Endothelial cell of umbilical vein (primary cell): ENCODE measurements at regions not wholly inside any gene's neighbourhood (a gene's known extent, or its start where the extent isn't known, plus 50 kb on each side); places are given as distances from the start of the nearest gene placed in this dataset.

Experiments used
- BruUV-seq: library from RNA; stranded (reverse); fragments of 400-500 nt; replicated peaks from 2 replicates; lab custom pipeline; 2021; lab: Mats Ljungman, UMichigan
- CTCF ChIA-PET: fragments of 300-600, 350-600 bp; sonication (Branson Sonifier 250); formaldehyde crosslinking; loops from one replicate; lab custom pipeline; 2021; ENCODE audit warnings: antibody characterized with exemption, inconsistent platforms; lab: Charles Lee
- POLR2A ChIA-PET: fragments of 300-600, 350-600 bp; sonication (Branson Sonifier 250); formaldehyde crosslinking; loops from one replicate; lab custom pipeline; 2021; ENCODE audit warnings: antibody characterized with exemption, inconsistent platforms; lab: Charles Lee
- DNase-seq: peaks from one replicate; pipeline ENCODE4 v3.0.0-alpha.2; 2011; ENCODE audit warnings: low read depth, low spot score
- FAIRE-seq: peaks from 2 replicates; lab custom pipeline; 2011; peaks lifted over from hg19 to GRCh38; lab: Jason Lieb, UNC
- H2AFZ ChIP-seq: 2 replicates; pipeline ENCODE4 v1.6.0; 2012; ENCODE audit warnings: low read depth, low read length, control low read depth, inconsistent platforms
- H3K27ac ChIP-seq: 2 replicates; pipeline ENCODE4 v1.5.1; 2011; ENCODE audit warnings: low read depth, mild to moderate bottlenecking, control low read depth, low read length, moderate library complexity; ENCODE audit not compliant: insufficient read depth
- H3K27me3 ChIP-seq, 2 experiments: 2 replicates each; pipeline versions ENCODE4 v1.6.0 to v1.6.1; 2011; ENCODE audit warnings: low read length in 2 of 2, mixed read lengths in 1 of 2; ENCODE audit not compliant: control insufficient read depth in 2 of 2, insufficient read depth in 2 of 2
- H3K36me3 ChIP-seq, 2 experiments: 2 replicates in 1 of 2; 3 replicates in 1 of 2; pipeline ENCODE4 v1.5.1; 2011; ENCODE audit warnings: low read length in 2 of 2, mild to moderate bottlenecking in 1 of 2, moderate library complexity in 1 of 2; ENCODE audit not compliant: control insufficient read depth in 2 of 2, insufficient read depth in 2 of 2; ENCODE audit errors: extremely low read depth in 1 of 2
- H3K4me1 ChIP-seq: 3 replicates; pipeline ENCODE4 v1.5.1; 2011; ENCODE audit warnings: mild to moderate bottlenecking, low read length; ENCODE audit not compliant: control insufficient read depth, insufficient read depth; ENCODE audit errors: extremely low read depth
- H3K4me2 ChIP-seq: 2 replicates; pipeline ENCODE4 v1.6.1; 2011; ENCODE audit warnings: low read length, control low read depth, mixed read lengths; ENCODE audit not compliant: insufficient read depth
- H3K4me3 ChIP-seq, 3 experiments: fragments of 200-600 bp in 1 of 3; sonication (generic), shearing (Covaris generic) in 1 of 3; replicated peaks in 1 of 3; 2 replicates each; pipeline ENCODE4 v1.5.1; 2011 to 2016; ENCODE audit warnings: control low read depth in 3 of 3, low read length in 3 of 3, mild to moderate bottlenecking in 2 of 3, inconsistent platforms in 1 of 3, low read depth in 1 of 3, moderate library complexity in 1 of 3; ENCODE audit not compliant: insufficient read depth in 1 of 3
- H3K79me2 ChIP-seq: 2 replicates; pipeline ENCODE4 v1.6.0; 2012; ENCODE audit warnings: low read length, inconsistent platforms; ENCODE audit not compliant: control insufficient read depth, insufficient read depth
- H3K9ac ChIP-seq: replicated peaks from 2 replicates; pipeline ENCODE3; 2011; ENCODE audit warnings: low read length, control low read depth; ENCODE audit not compliant: insufficient read depth; ENCODE audit errors: extremely low read depth
- H3K9me1 ChIP-seq: replicated peaks from 3 replicates; pipeline ENCODE4 v1.6.0; 2011; ENCODE audit warnings: mild to moderate bottlenecking, low read length; ENCODE audit not compliant: control insufficient read depth, insufficient read depth; ENCODE audit errors: extremely low read depth
- H3K9me3 ChIP-seq: replicated peaks from 2 replicates; pipeline ENCODE4 v1.5.1; 2012; ENCODE audit warnings: low read length, inconsistent platforms; ENCODE audit not compliant: control insufficient read depth, insufficient read depth
- H4K20me1 ChIP-seq: replicated peaks from 2 replicates; pipeline ENCODE3; 2011; ENCODE audit warnings: mild to moderate bottlenecking, low read length; ENCODE audit not compliant: control insufficient read depth, insufficient read depth; ENCODE audit errors: extremely low read depth
- EZH2 ChIP-seq: IDR thresholded peaks from 2 replicates; pipeline ENCODE4 v1.6.1; 2012; ENCODE audit warnings: borderline replicate concordance, low read depth, mild to moderate bottlenecking, moderate library complexity, low read length, inconsistent platforms; ENCODE audit not compliant: severe bottlenecking
- FOS ChIP-seq: IDR thresholded peaks from 2 replicates; pipeline ENCODE4 v1.6.1; 2011; ENCODE audit warnings: mild to moderate bottlenecking, low read length, moderate library complexity, borderline replicate concordance; ENCODE audit not compliant: insufficient read depth
- GATA2 ChIP-seq: IDR thresholded peaks from 2 replicates; pipeline ENCODE4 v1.7.0; 2011; ENCODE audit warnings: low read depth, mild to moderate bottlenecking, moderate library complexity, mixed read lengths, low read length; ENCODE audit not compliant: insufficient read length, insufficient read depth
- JUN ChIP-seq: IDR thresholded peaks from 2 replicates; pipeline ENCODE4 v1.6.1; 2011; ENCODE audit warnings: borderline replicate concordance, low read depth; ENCODE audit not compliant: insufficient read length, insufficient read depth
- MYC ChIP-seq: IDR thresholded peaks from one replicate; pipeline ENCODE4 v1.6.1; 2011; ENCODE audit warnings: mild to moderate bottlenecking, low read depth, low read length
- POLR2A ChIP-seq: IDR thresholded peaks from 2 replicates; pipeline ENCODE4 v1.6.1; 2012; ENCODE audit warnings: low read depth, mild to moderate bottlenecking, control low read depth, low read length
- POLR2AphosphoS5 ChIP-seq: IDR thresholded peaks from 2 replicates; pipeline ENCODE4 v1.6.1; 2012; ENCODE audit warnings: low read depth, mild to moderate bottlenecking, control low read depth, low read length, moderate library complexity; ENCODE audit not compliant: insufficient read depth
- dilution Hi-C: fragments of 300-500 bp; cut with MboI; formaldehyde crosslinking; loops from one replicate; pipeline ENCODE4 v1.15.0; 2019; ENCODE audit warnings: low sequenced_read_pairs; ENCODE audit not compliant: extremely low pct_ligation_motif_present
- intact Hi-C: fragments of 100-400 bp; cut with micrococcal nuclease; formaldehyde crosslinking; loops from one replicate; pipeline ENCODE4 v1.10.0; 2022
- TF ChIP-seq, protein P1 (sequence below): IDR thresholded peaks from 2 replicates; pipeline ENCODE4 v1.6.1; 2011; ENCODE audit not compliant: insufficient read depth, insufficient read length
- TF ChIP-seq, protein P2 (sequence below), 2 donors: IDR thresholded peaks; 1 replicate in 1 of 2; 2 replicates in 1 of 2; pipeline ENCODE4 v1.5.1; 2011; ENCODE audit warnings: low read length in 2 of 2, mild to moderate bottlenecking in 2 of 2, moderate library complexity in 2 of 2, control low read depth in 1 of 2, inconsistent platforms in 1 of 2, low read depth in 1 of 2; ENCODE audit not compliant: insufficient read depth in 1 of 2; ENCODE audit errors: extremely low read depth in 1 of 2

DNA sequence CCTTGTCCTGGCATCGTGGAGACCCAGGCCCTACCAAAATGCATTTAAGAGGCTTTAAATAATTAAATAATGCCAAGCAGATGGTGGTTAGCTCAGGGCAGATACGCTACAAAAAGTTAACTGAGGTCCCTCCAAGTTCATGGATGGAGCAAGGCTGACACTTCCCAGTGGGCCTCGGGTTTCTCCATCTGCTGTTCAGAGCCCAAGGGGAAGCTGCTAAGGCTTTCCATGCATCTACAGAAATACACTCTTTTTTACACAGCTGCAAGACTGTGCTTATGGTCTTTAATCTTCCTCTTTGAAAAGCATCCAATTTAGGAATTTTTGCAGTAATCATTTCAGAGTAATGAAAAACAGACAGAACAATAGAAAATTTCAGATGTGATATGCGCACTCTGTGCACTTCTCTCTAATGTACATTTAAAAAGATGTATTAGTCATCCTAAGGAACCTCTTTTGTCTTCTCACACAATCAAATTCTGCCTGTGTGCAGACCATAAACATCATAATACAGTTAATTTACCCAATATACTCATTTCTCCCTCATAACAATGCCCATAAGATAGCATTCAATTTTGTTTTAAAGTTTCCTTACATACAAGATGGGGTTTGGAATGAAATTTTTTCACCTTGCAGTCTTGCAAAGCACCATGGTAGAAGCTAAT, 173.2 kb upstream of the ATP1B1 start:
- H3K9me1 ChIP-seq = no peaks in the 10 kb centered on the region
- H3K4me3 ChIP-seq = no peak overlapping the region
- no peak overlapping the region for H2AFZ ChIP-seq
- intact Hi-C loops (no loop called here), dilution Hi-C loops (no loop called here)
- BruUV-seq = no TSS peak
- H4K20me1 ChIP-seq = no peaks in the 10 kb centered on the region
- no peaks in the 10 kb centered on the region for H3K36me3 ChIP-seq
- H3K27me3 ChIP-seq = no peaks in the 10 kb centered on the region
- H3K9me3 ChIP-seq = no peaks in the 10 kb centered on the region
- H3K27ac ChIP-seq = no peak overlapping the region
- no peak for FAIRE-seq
- H3K4me2 ChIP-seq = no peak overlapping the region
- DNase-seq = no peak
- no peak overlapping the region for H3K9ac ChIP-seq
- no peaks in the 10 kb centered on the region for H3K79me2 ChIP-seq
- POLR2A ChIA-PET = interaction anchor here (0.7 kb wide), 1 partner anchor 13 kb away, joined by 3 read pairs; no protein-coding TSS in a partner anchor
- TF ChIP-seq MYC = no peak
- no peak for TF ChIP-seq POLR2A
- TF ChIP-seq, protein P1, sequence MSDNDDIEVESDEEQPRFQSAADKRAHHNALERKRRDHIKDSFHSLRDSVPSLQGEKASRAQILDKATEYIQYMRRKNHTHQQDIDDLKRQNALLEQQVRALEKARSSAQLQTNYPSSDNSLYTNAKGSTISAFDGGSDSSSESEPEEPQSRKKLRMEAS = no peak
- TF ChIP-seq EZH2 = no peak
- TF ChIP-seq FOS = no peak
- TF ChIP-seq GATA2 = no peak
- TF ChIP-seq, protein P2, sequence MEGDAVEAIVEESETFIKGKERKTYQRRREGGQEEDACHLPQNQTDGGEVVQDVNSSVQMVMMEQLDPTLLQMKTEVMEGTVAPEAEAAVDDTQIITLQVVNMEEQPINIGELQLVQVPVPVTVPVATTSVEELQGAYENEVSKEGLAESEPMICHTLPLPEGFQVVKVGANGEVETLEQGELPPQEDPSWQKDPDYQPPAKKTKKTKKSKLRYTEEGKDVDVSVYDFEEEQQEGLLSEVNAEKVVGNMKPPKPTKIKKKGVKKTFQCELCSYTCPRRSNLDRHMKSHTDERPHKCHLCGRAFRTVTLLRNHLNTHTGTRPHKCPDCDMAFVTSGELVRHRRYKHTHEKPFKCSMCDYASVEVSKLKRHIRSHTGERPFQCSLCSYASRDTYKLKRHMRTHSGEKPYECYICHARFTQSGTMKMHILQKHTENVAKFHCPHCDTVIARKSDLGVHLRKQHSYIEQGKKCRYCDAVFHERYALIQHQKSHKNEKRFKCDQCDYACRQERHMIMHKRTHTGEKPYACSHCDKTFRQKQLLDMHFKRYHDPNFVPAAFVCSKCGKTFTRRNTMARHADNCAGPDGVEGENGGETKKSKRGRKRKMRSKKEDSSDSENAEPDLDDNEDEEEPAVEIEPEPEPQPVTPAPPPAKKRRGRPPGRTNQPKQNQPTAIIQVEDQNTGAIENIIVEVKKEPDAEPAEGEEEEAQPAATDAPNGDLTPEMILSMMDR (IDR thresholded peaks at IDR 0.05; ENCODE audit: extremely low read depth in 1 of 2, insufficient read depth in 1 of 2, low read depth in 1 of 2, low read length in 2 of 2) = no peak
- no peak for TF ChIP-seq JUN
- TF ChIP-seq POLR2AphosphoS5 = no peak
- CTCF ChIA-PET = interaction anchor here (1.0 to 1.9 kb wide), 4 partner anchors 12 to 415 kb away, joined by 3 to 8 read pairs (median 3); no protein-coding TSS in a partner anchor
- H3K4me1 ChIP-seq = no peaks in the 10 kb centered on the region
